ENCODE measurements at regions not wholly inside any gene's neighbourhood (a gene's known extent, or its start where the extent isn't known, plus 50 kb on each side); places are given as distances from the start of the nearest gene placed in this dataset.

DNA sequence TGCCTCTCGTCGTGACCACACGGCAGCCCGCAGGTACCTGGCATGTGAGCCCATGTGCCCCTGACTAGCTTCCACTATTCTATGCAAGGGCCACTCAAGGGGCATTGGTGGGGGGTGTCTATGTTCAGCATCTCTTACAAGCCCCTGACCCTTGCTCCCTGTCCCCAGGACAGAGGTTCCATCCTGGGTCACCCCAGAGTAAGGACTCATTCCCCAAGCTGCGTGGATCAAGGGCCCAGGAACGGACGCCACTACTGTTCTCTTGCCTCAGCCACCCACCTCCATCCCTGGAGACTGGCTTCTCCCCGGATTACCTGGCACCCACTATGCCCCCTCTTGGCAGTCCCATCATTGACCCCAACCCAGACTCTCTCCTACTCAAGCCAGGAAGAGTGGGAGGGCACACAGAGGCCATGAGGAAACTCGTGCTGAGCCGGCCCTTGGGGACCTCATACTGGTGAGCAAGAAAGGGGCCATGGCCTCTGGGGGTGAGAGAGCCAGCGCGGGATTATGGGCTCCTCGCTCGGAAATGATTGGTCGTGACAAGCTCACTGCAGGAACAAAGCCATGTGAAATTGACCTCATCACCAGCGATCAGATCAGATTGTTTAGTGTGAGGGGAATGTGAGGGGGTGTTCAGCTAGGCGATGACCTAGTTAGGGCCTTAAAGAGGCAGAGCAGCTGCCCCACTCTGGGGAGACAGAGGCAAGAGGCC, 50.1 kb upstream of the PJA1 start:
- Histone ChIP-seq H3K27ac (ENCODE audit: insufficient read length, low read depth, low read length) (no peak overlapping the region), H3K27me3 (ENCODE audit: insufficient read depth, low read length) (no peaks in the 10 kb centered on the region)
- no CpG with 5 or more reads among the region's 17 CpGs for WGBS (ENCODE audit: extremely low coverage, insufficient read length, low lambda C conversion rate)

More for the DNA sequence above, 50.1 kb upstream of the PJA1 start:
- Histone ChIP-seq H4K20me1 (ENCODE audit: control insufficient read depth, insufficient read depth, insufficient read length) (no peaks in the 10 kb centered on the region), H2BK15ac (ENCODE audit: low read depth, low read length) (no peak overlapping the region), H3K56ac (ENCODE audit: insufficient read length, low read depth, low read length) (no peak overlapping the region), H3K14ac (ENCODE audit: insufficient read depth, low read length) (no peak overlapping the region), H3K9me3 (ENCODE audit: control insufficient read depth, low read depth, low read length) (no peaks in the 10 kb centered on the region), H3K4me2 (ENCODE audit: insufficient read depth, insufficient read length, low read length) (no peak overlapping the region), H3K9ac (ENCODE audit: extremely low read depth, insufficient read length, low read length) (no peak overlapping the region), H3K79me2 (ENCODE audit: insufficient read depth, low read length) (no peaks in the 10 kb centered on the region), H3K18ac (ENCODE audit: insufficient read length, low read depth, low read length) (no peak overlapping the region), H2BK120ac (ENCODE audit: low read depth, low read length, poor library complexity, severe bottlenecking) (no peak overlapping the region), H4K5ac (ENCODE audit: insufficient read length, low read depth, low read length) (no peak overlapping the region), H3K23me2 (ENCODE audit: insufficient read length, low read depth, low read length, poor library complexity, severe bottlenecking) (no peaks in the 10 kb centered on the region), H3K79me1 (ENCODE audit: insufficient read depth, low read depth, low read length, poor library complexity, severe bottlenecking) (no peaks in the 10 kb centered on the region), H4K8ac (replicated peaks; ENCODE audit: insufficient read length, low read depth, low read length) (no peak overlapping the region), H2AK5ac (ENCODE audit: insufficient read length, low read length) (no peak overlapping the region), H2BK20ac (ENCODE audit: low read depth, low read length, poor library complexity, severe bottlenecking) (no peak overlapping the region), H3K4me1 (ENCODE audit: insufficient read depth, low read length) (no peaks in the 10 kb centered on the region), H2BK12ac (ENCODE audit: insufficient read length, low read depth, low read length) (no peak overlapping the region), H4K91ac (ENCODE audit: insufficient read length, low read depth, low read length) (no peak overlapping the region), H3K4ac (ENCODE audit: low read depth, low read length) (no peak overlapping the region), H2BK5ac (ENCODE audit: insufficient read length, low read length) (no peak overlapping the region), H3T11ph (ENCODE audit: low read length) (no peak overlapping the region), H3K23ac (ENCODE audit: insufficient read length, low read depth, low read length) (no peak overlapping the region), H2AFZ (ENCODE audit: low read length) (no peak overlapping the region)
- DNase-seq = no peak
- Mint-ChIP-seq H3K27ac (peak overlapping the region in 1 of 3 experiments; percentile 59; a peak in 1 of 7 replicates), H3K36me3 (ENCODE audit: insufficient read depth in 1 of 3, low read depth in 3 of 3) (peaks cover 0 to 3% (median 2%) of the 10 kb centered on the region in 3 experiments; a peak in 4 of 7 replicates), H3K4me3 (no peak overlapping the region), H3K9me3 (peaks cover 74 to 82% of the 10 kb centered on the region in 2 experiments), H3K27me3 (ENCODE audit: low read depth) (peaks cover 50% of the 10 kb centered on the region), H3K4me1 (peaks cover 2 to 6% of the 10 kb centered on the region in 2 experiments; a peak in 2 of 4 replicates)
- TF ChIP-seq, protein P1, sequence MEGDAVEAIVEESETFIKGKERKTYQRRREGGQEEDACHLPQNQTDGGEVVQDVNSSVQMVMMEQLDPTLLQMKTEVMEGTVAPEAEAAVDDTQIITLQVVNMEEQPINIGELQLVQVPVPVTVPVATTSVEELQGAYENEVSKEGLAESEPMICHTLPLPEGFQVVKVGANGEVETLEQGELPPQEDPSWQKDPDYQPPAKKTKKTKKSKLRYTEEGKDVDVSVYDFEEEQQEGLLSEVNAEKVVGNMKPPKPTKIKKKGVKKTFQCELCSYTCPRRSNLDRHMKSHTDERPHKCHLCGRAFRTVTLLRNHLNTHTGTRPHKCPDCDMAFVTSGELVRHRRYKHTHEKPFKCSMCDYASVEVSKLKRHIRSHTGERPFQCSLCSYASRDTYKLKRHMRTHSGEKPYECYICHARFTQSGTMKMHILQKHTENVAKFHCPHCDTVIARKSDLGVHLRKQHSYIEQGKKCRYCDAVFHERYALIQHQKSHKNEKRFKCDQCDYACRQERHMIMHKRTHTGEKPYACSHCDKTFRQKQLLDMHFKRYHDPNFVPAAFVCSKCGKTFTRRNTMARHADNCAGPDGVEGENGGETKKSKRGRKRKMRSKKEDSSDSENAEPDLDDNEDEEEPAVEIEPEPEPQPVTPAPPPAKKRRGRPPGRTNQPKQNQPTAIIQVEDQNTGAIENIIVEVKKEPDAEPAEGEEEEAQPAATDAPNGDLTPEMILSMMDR (conservative IDR thresholded peaks at IDR 0.05) = no peak
